Smooth muscle cell of the brain vasculature (primary cell): ENCODE measurements at regions not wholly inside any gene's neighbourhood (a gene's known extent, or its start where the extent isn't known, plus 50 kb on each side); places are given as distances from the start of the nearest gene placed in this dataset.

ENCODE experiments used
- DNase-seq: peaks from one replicate; pipeline ENCODE4 v3.0.0-alpha.2; 2012; ENCODE audit warnings: low read depth, low spot score

DNA sequence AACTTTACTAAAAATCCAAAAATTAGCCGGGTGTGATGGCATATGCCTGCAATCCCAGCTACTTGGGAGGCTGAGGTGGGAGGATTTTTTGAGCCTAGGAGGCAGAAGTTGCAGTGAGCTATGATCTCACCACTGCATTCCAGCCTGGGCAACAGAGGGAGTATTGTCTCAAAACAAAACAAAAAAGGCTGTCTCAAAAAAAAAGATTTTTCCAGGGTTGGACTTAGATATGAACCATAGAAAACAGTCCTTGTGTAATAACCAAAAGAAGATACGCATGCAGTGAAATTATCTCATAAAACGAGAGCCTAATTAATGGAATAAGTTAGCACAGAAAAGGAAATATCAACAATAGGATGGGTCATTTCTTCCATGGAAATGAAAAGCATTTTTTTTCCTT, 320.4 kb upstream of the RASGRP1 start:
- no peak for DNase-seq

- no peak for DNase-seq
Measured at GRCh38 chr15:38885471-38885952, 320.9 kb upstream of the RASGRP1 start.

DNA sequence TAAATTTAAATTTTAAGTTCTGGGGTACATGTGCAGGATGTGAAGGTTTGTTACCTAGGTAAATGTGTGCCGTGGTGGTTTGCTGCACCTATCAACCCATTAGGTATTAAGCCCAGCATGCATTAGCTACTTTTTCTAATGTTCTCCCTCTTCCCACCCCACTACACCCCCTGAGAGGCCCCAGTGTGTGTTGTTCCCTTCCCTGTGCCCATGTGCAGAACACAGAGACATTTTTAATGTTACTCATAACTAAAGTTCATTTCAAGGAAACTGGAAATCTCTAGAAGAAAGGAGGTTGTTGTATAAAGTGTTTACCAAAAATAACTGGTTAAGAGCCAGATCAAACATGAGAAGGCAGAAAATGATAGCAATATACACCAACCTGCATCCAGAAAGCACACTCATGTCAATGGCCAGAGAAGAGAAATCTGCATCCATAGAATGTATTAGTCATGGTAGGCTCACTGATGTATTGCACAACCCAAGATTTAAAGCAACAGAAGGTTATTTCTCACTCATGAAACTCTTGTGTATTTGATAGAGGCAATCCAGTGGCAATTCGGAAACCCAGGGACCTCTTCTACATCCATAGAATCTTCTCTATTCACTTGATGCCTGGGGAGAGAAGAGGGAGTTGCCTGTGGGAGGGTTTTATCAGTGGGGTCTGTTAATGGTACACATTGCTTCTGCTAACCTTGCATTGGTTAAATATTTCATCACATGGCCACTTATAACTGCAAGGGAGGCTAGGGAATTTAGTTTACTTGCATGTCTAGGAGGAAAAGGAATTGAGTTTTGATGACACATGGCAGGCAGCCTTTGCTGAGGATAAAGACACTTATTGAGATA, 321.9 kb upstream of the RASGRP1 start:
- DNase-seq = no peak

DNA sequence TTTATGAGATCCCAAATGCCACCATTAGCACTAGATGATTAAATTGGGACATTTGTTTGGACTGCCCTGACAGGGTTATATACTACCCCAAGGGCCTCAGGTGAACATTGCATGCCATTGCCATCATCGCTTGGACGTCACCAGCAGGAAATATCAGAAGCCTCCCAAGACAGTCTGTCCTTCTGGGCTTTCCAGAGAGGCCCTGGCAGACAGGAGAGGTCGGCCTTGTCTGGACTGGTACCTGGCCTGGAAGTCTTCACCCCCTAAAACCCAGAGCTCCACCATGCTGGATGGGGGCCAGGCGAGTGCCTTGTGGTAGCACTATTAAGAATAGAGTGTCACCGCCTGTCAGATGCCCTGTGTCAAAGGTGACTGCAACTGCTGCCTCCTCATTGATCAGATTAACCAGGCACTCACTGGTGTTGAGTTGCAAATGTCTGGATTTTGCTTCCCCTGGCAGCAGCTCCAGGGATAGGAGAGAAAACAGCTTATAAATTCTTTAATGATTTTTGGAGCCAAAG, 324.1 kb upstream of the RASGRP1 start:
- no peak for DNase-seq

- DNase-seq = no peak
Measured at GRCh38 chr15:38890194-38890593, 325.6 kb upstream of the RASGRP1 start.

- no peak for DNase-seq
Measured at GRCh38 chr15:38893925-38894242, 329.3 kb upstream of the RASGRP1 start.

GRCh38 chr15:38894243-38894948, 329.8 kb upstream of the RASGRP1 start:
- no peak for DNase-seq

- no peak for DNase-seq
Measured at GRCh38 chr15:38895326-38896255, 331.0 kb upstream of the RASGRP1 start.

DNA sequence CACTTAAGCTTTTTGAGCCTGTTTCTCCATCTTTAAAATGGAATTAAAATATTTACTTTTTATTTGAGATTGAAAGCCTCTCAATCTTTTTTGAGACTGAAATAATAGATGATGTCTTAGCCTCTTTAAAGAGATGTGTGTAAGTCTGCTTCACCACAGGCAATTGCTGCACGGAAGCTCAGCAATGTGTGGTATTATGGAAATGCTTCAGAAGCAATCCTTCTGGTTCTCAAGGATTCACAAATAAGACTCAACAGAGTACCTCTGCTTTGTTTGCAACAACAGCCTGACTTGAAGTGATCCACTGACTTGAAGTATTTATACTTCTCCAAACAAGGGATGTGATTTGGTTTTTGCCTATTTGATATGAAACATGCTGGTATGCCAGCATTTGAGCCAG, 332.0 kb upstream of the RASGRP1 start:
- DNase-seq = no peak

DNA sequence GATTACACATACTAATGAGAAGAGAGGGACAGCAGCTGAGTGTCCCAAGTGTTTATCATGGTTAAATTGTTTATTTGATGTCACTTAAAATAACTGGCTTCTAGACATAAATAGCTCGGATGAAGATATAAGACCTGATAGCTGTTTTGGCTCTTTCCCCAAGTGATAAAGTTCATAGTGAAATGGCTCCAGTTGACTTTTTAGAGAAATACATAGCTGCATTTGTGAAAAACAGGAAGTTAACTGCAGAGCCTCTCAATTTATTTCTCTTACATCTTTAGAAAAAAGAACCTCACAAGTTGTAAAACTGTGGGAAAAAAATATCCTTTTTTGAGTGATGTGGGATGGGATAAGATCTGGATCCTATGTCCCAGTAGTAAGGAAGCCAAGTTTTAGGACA, 332.9 kb upstream of the RASGRP1 start:
- DNase-seq = no peak

GRCh38 chr15:38898236-38898635, 333.6 kb upstream of the RASGRP1 start:
- DNase-seq = no peak

DNA sequence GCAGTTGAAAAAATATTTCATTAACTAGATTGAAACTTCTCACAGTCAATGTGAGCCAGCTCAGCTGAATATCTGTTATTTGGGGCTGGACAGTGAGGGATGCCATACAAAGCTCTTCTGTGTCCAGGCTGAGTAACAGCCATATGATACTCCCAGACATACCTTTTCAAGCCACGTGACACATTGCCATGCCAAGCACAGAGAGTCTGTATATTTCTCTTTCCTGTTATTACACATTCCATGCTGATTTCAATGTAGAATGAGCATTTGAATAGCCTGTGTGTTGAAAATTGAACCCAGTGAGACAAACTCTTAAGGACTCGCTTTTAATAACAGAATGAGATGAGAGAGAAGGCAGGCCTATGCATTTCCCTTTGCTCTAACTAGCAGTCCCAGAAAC, 334.7 kb upstream of the RASGRP1 start:
- no peak for DNase-seq

DNA sequence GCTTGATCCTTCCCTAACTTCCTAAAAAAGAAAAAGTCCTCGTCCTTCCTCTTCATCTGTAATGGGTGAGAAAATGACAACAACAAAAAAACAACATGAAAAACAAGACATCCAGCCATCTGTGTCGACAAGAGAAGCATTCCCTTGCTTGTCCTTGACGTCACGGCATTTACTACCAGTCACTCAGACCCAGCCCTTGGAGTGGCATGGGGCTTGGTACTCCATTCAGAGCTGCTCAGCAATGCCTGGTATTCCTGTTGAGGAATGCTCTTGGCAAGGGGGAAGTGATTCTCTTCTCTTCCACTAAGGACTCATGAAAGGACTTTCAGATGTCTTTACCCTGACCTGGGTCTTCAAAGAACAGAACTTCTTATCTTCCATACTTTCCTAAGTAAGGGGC, 339.7 kb upstream of the RASGRP1 start:
- no peak for DNase-seq

GRCh38 chr15:38905632-38906031, 341.0 kb upstream of the RASGRP1 start:
- no peak for DNase-seq

- DNase-seq = no peak
Measured at GRCh38 chr15:38920966-38921365, 356.4 kb upstream of the RASGRP1 start.

DNA sequence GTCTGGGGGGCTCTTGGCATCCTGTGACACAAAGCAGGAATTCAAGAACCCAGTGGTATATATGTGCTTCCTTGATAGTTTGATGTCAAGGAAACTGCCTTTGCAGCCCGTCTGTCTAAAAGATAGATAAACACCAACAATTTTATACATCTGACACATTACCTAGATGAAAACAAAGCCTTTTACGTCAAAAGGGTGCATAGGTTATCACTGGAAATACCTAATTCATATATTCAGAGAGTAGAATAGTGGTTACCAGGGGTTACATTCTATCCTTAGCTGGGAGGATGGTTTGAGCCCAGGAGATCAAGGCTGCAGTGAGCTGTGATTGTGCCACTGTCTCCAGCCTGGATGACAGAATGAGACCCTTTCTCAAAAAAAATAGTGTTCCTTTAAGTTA, 356.9 kb upstream of the RASGRP1 start:
- DNase-seq = no peak

- no peak for DNase-seq
Measured at GRCh38 chr15:38928431-38928830, 363.8 kb upstream of the RASGRP1 start.

GRCh38 chr15:38930851-38931572, 366.4 kb upstream of the RASGRP1 start:
- no peak for DNase-seq

DNA sequence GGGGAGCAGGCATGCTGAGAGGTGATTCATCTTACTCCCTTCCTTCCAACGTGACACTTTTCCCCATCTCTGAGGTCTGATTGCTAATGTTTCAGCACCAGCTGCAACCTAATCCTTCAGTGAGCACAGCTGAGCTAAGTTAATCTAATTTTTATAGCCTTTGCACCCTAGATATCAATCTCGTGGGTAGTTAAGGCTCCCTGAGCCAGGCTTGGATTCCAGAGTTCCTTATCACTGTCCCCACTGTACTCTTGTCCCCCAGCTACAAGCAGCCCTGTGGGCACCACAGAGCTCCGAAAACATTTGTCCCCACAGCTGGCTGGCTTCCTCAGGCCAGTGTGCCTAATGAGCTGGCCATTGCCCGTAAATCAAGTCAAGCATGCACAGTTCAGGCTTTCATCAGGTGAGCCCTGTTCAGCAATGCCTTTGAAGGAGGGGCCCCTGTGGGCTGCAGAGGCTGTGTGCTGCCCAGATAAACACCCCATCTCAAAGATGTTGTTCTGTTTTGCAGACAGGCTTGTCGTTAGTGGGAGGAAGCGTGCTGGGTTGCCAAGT, 376.9 kb upstream of the RASGRP1 start:
- DNase-seq = no peak

DNA sequence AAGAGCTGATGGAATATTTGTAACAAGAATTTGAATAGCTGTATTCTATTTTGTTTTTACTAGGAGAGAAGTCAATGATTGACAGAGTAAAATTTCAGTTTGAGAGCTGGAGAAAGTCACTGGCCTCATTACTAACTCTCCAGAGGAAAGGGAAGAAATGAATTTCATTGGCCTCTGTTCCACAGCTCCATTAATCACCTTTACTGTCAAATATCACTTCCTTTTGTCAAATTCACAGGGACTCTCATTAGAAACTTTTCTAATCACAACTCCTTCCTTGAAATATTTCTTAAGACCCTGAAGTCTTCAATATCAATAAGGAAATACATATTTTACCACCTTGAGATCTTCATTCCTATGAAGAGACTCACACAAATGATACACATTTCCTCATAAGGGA, 379.9 kb upstream of the RASGRP1 start:
- no peak for DNase-seq
